ENCODE measurements at regions not wholly inside any gene's neighbourhood (a gene's known extent, or its start where the extent isn't known, plus 50 kb on each side); places are given as distances from the start of the nearest gene placed in this dataset.

- no peak for DNase-seq
These were observed 1231.4 kb upstream of the MIR17HG start for GRCh38 chr13:90116121-90116520.

DNA sequence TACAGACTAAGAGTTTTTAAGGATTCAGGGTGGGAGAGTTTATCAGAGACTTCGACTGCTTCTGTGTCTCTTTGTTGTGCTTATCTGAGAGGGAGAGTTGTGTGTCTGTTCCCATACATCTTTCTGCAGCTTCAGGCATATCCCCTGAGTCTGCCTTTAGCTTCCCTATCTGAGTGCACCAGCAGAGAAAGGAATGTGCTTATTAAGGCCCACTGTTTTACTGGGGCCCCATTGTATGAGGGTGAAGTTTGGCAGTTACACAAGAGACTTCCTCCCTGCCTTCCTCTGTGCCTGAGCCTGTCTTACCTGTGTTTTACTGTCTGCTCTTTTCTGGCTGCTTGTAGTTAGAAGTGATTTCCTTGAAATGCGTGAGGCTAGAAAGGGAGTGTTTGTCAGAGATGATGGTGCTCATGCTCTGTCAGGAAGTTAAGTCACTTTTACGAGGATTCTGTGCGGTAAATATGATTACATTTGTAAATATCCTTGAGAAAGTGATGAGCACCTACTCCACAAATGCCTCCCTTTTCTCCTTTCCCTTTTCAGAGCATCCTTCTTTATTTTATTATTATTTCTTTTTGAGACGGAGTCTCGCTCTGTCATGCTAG, 1228.9 kb upstream of the MIR17HG start:
- DNase-seq, result no peak

DNA sequence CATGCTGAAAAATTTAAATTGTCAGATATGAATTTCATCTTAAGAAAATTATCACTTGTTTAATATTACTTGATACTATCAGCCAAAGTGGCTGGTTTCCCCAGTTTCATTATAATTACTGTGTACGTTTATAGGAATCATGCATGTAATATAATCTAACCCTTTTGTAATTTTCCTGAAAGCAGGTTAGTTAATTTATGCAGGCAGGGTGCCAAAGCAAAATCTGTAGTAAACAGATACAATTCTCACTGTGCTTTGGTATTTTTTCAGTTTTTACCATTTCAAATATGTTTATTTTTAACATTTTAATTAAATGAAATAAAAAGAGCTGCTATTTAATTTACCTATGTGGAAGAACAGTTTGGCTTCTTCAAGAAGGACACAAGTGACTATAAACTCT, 1227.5 kb upstream of the MIR17HG start:
- DNase-seq, result peak; percentile 8

- no peak for DNase-seq
These were observed 1225.7 kb upstream of the MIR17HG start for GRCh38 chr13:90121784-90122183.

DNA sequence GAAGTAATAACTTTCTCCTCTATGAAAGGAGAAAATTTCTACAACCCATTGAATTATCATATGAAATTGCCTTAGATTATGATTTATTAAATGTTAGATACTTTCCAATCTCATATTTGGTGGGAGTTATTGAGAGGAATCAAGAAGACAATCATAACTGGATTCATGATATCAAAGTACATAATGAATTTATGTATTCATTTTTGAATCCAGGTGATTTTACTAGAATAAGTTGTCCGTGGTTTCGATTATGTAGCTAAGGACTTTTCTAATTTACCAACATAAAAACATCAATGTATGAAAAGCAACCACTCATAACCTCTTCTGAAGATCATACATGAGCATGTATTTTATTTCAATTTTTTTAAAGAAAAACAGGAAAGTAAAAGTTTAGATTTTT, 1225.0 kb upstream of the MIR17HG start:
- DNase-seq, result no peak

GRCh38 chr13:90135558-90135957, 1211.9 kb upstream of the MIR17HG start:
- no peak for DNase-seq

GRCh38 chr13:90142251-90142650, 1205.2 kb upstream of the MIR17HG start:
- DNase-seq, result no peak

DNA sequence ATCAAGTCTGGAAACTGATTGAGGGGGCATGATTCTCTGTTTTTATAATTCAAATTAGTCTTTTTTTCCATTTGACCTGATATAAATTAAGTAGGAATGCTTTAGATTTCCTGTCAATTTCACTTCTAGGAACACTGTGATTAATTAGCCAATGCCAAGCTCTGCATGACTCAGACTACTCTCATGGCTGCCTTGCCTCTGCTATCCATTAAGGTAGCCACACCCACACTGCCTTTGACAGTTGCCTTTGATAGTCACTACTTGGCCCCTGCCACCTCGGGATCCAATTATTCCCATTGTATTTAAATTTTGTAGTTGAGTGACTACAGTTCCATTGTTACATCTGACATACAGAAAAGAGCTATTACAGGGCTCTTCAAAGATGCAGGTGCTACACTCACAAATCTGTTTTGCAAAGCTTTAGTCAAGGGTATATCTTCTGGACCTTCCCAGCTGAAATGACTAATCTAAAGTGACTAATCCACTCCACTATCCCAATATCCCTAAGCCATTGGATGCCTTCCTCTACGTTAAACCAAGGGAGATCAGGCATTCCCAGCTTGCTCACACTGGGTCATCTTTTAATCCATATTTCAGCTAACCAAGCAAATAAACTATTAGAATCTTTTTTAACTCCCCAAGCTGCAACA, 1193.1 kb upstream of the MIR17HG start:
- no peak for DNase-seq

DNA sequence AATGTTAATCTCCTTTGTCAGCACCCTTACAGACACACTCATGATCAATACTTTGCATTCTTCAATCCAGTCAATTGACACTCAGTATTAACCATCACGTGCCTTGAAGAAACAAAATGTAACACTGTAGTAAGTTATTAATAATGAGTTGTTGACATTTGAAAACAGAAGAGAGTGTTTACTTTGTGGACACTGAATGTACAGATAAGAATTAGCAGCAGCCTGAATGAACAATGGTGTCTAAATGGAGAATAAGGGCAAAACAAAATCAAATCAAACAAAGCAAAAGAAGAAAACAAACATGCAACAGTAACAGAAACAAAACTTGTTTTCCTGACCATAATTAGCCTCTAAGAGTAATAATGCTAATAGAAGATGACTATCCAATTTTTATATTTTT, 1191.1 kb upstream of the MIR17HG start:
- no peak for DNase-seq

- DNase-seq, result no peak
These were observed 1178.5 kb upstream of the MIR17HG start for GRCh38 chr13:90168953-90169352.

- DNase-seq, result no peak
These were observed 1177.3 kb upstream of the MIR17HG start for GRCh38 chr13:90170208-90170607.

GRCh38 chr13:90171649-90172048, 1175.8 kb upstream of the MIR17HG start:
- DNase-seq, result no peak

- no peak for DNase-seq
These were observed 1170.0 kb upstream of the MIR17HG start for GRCh38 chr13:90177512-90177911.

- DNase-seq, result no peak
These were observed 1163.1 kb upstream of the MIR17HG start for GRCh38 chr13:90184355-90184754.

- DNase-seq, result no peak
These were observed 1161.8 kb upstream of the MIR17HG start for GRCh38 chr13:90185734-90186133.

DNA sequence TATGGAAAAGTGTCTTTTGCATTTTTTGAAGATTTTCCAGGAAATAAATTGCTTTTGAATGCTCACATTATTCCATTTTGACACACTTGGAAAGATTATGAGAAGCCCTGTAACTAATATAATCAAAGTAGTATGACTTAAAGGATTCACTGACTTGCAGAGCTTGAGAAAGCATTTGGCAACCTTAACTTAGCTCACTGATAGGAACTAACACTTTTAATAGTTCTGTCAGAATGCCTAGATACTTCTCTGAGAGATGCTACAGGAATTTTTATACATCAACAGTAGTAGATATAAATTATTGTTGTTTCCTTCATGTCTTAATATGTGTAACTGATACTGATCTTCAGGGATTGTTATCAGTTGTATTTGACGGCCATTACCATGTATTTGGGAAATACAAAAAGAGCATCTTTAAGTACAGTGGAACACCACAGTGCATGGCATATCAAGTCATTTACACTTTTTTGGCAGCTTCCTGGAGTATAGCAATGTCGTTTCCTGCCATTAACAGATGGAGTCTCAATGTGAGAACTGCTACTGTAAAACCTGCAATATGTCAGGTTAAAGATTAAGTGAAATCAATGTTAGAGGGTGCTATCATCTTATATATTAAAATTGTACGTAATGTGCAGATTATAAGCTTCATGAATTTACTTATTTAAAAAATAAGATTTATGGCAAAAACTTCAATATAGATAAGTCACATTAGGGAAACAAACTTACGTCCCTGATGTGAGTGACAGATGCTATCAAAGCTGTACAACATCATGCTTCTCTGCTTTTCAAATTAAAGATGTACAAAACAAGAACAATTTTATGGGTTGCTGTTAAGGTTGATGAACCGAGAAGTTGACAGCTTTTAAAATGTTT, 1159.8 kb upstream of the MIR17HG start:
- DNase-seq, result no peak

DNA sequence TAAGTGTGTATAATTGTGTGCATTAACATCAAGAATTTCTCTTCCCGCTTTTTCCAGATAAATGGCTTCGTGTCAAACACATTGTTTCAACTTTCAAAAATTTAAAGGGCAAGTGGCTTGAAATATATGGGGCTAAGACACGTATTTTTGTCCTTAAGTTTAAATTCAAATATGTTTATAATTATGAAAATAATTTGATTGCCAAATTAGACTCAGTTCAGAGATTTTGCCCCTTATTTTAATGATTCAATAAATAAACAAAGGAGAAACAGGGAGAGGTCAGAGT, 1159.2 kb upstream of the MIR17HG start:
- DNase-seq, result no peak

GRCh38 chr13:90197722-90198121, 1149.8 kb upstream of the MIR17HG start:
- DNase-seq, result no peak

- no peak for DNase-seq
These were observed 1146.3 kb upstream of the MIR17HG start for GRCh38 chr13:90201202-90201601.

GRCh38 chr13:90201676-90202460, 1145.6 kb upstream of the MIR17HG start:
- DNase-seq, result no peak

GRCh38 chr13:90205081-90205480, 1142.4 kb upstream of the MIR17HG start:
- DNase-seq, result no peak

- DNase-seq, result no peak
These were observed 1141.6 kb upstream of the MIR17HG start for GRCh38 chr13:90205911-90206310.

- DNase-seq, result no peak
These were observed 1130.2 kb upstream of the MIR17HG start for GRCh38 chr13:90217275-90217674.

DNA sequence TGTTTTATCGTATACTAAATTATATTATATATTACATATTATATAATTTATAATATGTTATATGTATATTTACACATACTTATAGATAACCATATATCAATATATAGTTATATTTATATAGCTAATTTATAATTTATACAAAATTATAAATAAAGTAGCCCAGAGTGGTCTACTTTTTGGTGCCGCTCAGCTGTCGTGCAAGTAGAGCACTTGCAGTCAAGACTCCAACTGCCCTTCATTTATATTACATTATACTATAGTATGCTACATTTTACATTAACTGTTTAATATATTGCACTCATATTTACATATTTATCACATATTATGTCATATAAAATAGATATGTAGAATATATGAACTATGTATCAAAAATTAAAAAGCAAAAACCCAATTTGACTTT, 1124.7 kb upstream of the MIR17HG start:
- no peak for DNase-seq

Data from NCI-H1417 treated with DMSO at 0.1 percent for 48 hours (cell line).